Body of pancreas (tissue), 4 donors: ENCODE measurements at regions not wholly inside any gene's neighbourhood (a gene's known extent, or its start where the extent isn't known, plus 50 kb on each side); places are given as distances from the start of the nearest gene placed in this dataset.

Source experiments
- POLR2A ChIP-seq, 3 donors: fragments of 450-650 bp; IDR thresholded peaks; one replicate each; pipeline ENCODE4 v1.6.1; 2016; ENCODE audit warnings: antibody characterized with exemption in 3 of 3, mild to moderate bottlenecking in 2 of 3
- TF ChIP-seq, protein P1 (sequence below), 7 experiments: fragments of 450-650 bp in 4 of 7; fragments of 200-600 bp in 3 of 7; sonication (generic) in 3 of 7; IDR thresholded peaks; one replicate each; pipeline ENCODE4 v1.5.1; 2016 to 2019; ENCODE audit warnings: antibody characterized with exemption in 7 of 7

- no peak for TF ChIP-seq POLR2A (IDR thresholded peaks at IDR 0.05)
- TF ChIP-seq, protein P1, sequence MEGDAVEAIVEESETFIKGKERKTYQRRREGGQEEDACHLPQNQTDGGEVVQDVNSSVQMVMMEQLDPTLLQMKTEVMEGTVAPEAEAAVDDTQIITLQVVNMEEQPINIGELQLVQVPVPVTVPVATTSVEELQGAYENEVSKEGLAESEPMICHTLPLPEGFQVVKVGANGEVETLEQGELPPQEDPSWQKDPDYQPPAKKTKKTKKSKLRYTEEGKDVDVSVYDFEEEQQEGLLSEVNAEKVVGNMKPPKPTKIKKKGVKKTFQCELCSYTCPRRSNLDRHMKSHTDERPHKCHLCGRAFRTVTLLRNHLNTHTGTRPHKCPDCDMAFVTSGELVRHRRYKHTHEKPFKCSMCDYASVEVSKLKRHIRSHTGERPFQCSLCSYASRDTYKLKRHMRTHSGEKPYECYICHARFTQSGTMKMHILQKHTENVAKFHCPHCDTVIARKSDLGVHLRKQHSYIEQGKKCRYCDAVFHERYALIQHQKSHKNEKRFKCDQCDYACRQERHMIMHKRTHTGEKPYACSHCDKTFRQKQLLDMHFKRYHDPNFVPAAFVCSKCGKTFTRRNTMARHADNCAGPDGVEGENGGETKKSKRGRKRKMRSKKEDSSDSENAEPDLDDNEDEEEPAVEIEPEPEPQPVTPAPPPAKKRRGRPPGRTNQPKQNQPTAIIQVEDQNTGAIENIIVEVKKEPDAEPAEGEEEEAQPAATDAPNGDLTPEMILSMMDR (IDR thresholded peaks at IDR 0.05): no peak
These were observed 479.3 kb upstream of the RUNX1 start for GRCh38 chr21:35528116-35529042.
